ENCODE measurements at regions not wholly inside any gene's neighbourhood (a gene's known extent, or its start where the extent isn't known, plus 50 kb on each side); places are given as distances from the start of the nearest gene placed in this dataset.

- no peak for TF ChIP-seq CTCF (IDR thresholded peaks at IDR 0.05)
- no peak for TF ChIP-seq POLR2A (IDR thresholded peaks at IDR 0.05)
Measured at GRCh38 chr3:107962946-107963345, 127.9 kb downstream of the CD47 start.

Data from Peyer's patch (tissue), 4 donors.